Heart right ventricle (tissue), 16 donors: ENCODE measurements at regions not wholly inside any gene's neighbourhood (a gene's known extent, or its start where the extent isn't known, plus 50 kb on each side); places are given as distances from the start of the nearest gene placed in this dataset.

Source experiments
- ATAC-seq, 8 donors: fragments of 200-7000 bp; cut with Tn5 transposase; one replicate each; pipeline ENCODE4 v1.9.1; 2020; ENCODE audit warnings: mild to moderate bottlenecking in 8 of 8, moderate library complexity in 8 of 8, moderate number of reproducible peaks in 1 of 8
- DNase-seq, 2 donors: peaks; one replicate each; pipeline ENCODE4 v3.0.0-alpha.2; 2020
- H3K27ac ChIP-seq, 10 donors: fragments of 200-600 bp; sonication (generic) in 2 of 10; one replicate each; pipeline versions ENCODE4 v1.5.0 to v1.8.0; 2020 to 2022; ENCODE audit warnings: mild to moderate bottlenecking in 3 of 10
- H3K27me3 ChIP-seq, 7 donors: fragments of 200-600 bp; one replicate each; pipeline ENCODE4 v1.8.0; 2021 to 2022; ENCODE audit warnings: mild to moderate bottlenecking in 2 of 7
- H3K36me3 ChIP-seq, 9 donors: fragments of 200-600 bp; sonication (generic) in 1 of 9; one replicate each; pipeline versions ENCODE4 v1.5.0 to v1.8.0; 2020 to 2022; ENCODE audit warnings: mild to moderate bottlenecking in 2 of 9
- H3K4me1 ChIP-seq, 9 donors: fragments of 200-600 bp; sonication (generic) in 1 of 9; one replicate each; pipeline versions ENCODE4 v1.5.0 to v1.8.0; 2020 to 2022; ENCODE audit warnings: mild to moderate bottlenecking in 4 of 9
- H3K4me3 ChIP-seq, 10 donors: fragments of 200-600 bp; sonication (generic) in 2 of 10; one replicate each; pipeline versions ENCODE4 v1.5.0 to v1.8.0; 2020 to 2022; ENCODE audit warnings: mild to moderate bottlenecking in 7 of 10, moderate library complexity in 2 of 10
- H3K9me3 ChIP-seq, 11 donors: fragments of 200-600 bp in 10 of 11; sonication (generic) in 2 of 11; one replicate each; pipeline versions ENCODE4 v1.5.0 to v1.8.0; 2013 to 2022; ENCODE audit warnings: mild to moderate bottlenecking in 2 of 11, control low read depth in 1 of 11, moderate library complexity in 1 of 11
- CTCF ChIP-seq, 9 donors: fragments of 200-600 bp; sonication (generic) in 2 of 9; IDR thresholded peaks; one replicate each; pipeline versions ENCODE4 v1.5.0 to v1.8.0; 2021 to 2022; ENCODE audit warnings: antibody characterized with exemption in 9 of 9, mild to moderate bottlenecking in 5 of 9, moderate library complexity in 1 of 9
- WGBS, 2 donors: extraction: QIAGEN DNeasy Blood & Tissue Kit; methylation state at CpG; one replicate each; pipeline ENCODE4 v1.1.7; 2013; ENCODE audit warnings: inconsistent platforms in 1 of 2; 5-methylcytosine and 5-hydroxymethylcytosine counted together
- intact Hi-C, 10 donors: fragments of 100-400 bp; cut with DNase I; formaldehyde crosslinking; loops; one replicate each; pipeline versions ENCODE4 v1.11.1 to v1.14.2; 2022
- donor health status: Arrhythmogenic right ventricular cardiomyopathy.
- donor health status: ischemic (EF 13 %, LVEDD 7.1; RV severe dilation, severe dysfunction).
- donor health status: healthy with polysubstance abuse.
- donor health status: DM: no; HTN: yes; CAD: no.
- donor health status: DM: no; HTN: no; CAD: no.
- donor health status: ischemic (EF 25% LVEDD 6.9; RV normal size, moderate dysfunction).
- donor health status: ischemic (EF 25% LVEDD 5.7; RV mildly dilated, moderate dysfunction).
- donor health status: healthy.
- donor health status: DM: yes; HTN: yes; CAD: no.
- donor health status: Ischemic cardiomyopathy.
- donor health status: ischemic (EF 35%, LVEDD 5.7; RV mildly dilated, moderate dysfunction).
- donor health status: nonischemic (EF 11% LVEDD 7.7; RV severe dilation, severe dysfunction).
- donor health status: DM: yes; HTN: yes; CAD: no.
- donor health status: PGD.
- donor health status: ischemic (EF 29% LVEDD 5.4; RV normal size, mild dysfunction).
- donor health status: nonischemic (EF 23%, LVEDD 6.1; RV moderate dilation, normal function).

- DNase-seq (no peak), ATAC-seq (no peak)
- Histone ChIP-seq H3K27me3 (no peaks in the 10 kb centered on the region), H3K4me3 (no peak overlapping the region), H3K4me1 (no peaks in the 10 kb centered on the region), H3K36me3 (no peaks in the 10 kb centered on the region), H3K9me3 (peaks cover 0 to 14% (median 0%) of the 10 kb centered on the region in 11 donors), H3K27ac (no peak overlapping the region)
- intact Hi-C loops: no loop called here
- no peak for TF ChIP-seq CTCF (IDR thresholded peaks at IDR 0.05)
- 70 to 84% methylated on average over 1 of the region's 1 CpG for WGBS, 2 donors
These were observed 123.8 kb upstream of the CXCL13 start for GRCh38 chr4:77481856-77482255.

- no peak for TF ChIP-seq CTCF (IDR thresholded peaks at IDR 0.05)
- peak; percentile 69 to 98 (median 90) for ATAC-seq
- 30 to 48% methylated on average over 1 of the region's 1 CpG for WGBS, 2 donors
These were observed 116.7 kb upstream of the CXCL13 start for GRCh38 chr4:77488882-77489281.

GRCh38 chr4:77493120-77493752, 112.4 kb upstream of the CXCL13 start:
- Histone ChIP-seq H3K36me3 (no peaks in the 10 kb centered on the region), H3K4me1 (peaks cover 0 to 13% (median 4%) of the 10 kb centered on the region in 9 donors), H3K27ac (no peak overlapping the region), H3K9me3 (no peaks in the 10 kb centered on the region), H3K27me3 (no peaks in the 10 kb centered on the region), H3K4me3 (no peak overlapping the region)
- TF ChIP-seq CTCF (IDR thresholded peaks at IDR 0.05): no peak
- no peak for DNase-seq
- ATAC-seq: no peak
- WGBS, 2 donors: 86% methylated on average over 1 of the region's 1 CpG
- intact Hi-C loops: no loop called here

More at GRCh38 chr4:77488882-77489281, 116.7 kb upstream of the CXCL13 start:
- Histone ChIP-seq H3K36me3 (no peaks in the 10 kb centered on the region), H3K9me3 (no peaks in the 10 kb centered on the region), H3K4me1 (peaks cover 0 to 13% (median 4%) of the 10 kb centered on the region in 9 donors), H3K27me3 (no peaks in the 10 kb centered on the region), H3K4me3 (no peak overlapping the region), H3K27ac (peak overlapping the region in 1 of 10 donors; percentile 44)
- intact Hi-C loops: no loop called here
- DNase-seq: peak in 1 of 2 donors; percentile 6

GRCh38 chr4:77493829-77494551, 111.6 kb upstream of the CXCL13 start:
- no peak for TF ChIP-seq CTCF (IDR thresholded peaks at IDR 0.05)
- 68 to 78% methylated on average over 2 of the region's 2 CpGs for WGBS, 2 donors
- Histone ChIP-seq H3K27ac (no peak overlapping the region), H3K4me3 (no peak overlapping the region), H3K27me3 (no peaks in the 10 kb centered on the region), H3K4me1 (peaks cover 0 to 8% (median 0%) of the 10 kb centered on the region in 9 donors), H3K9me3 (no peaks in the 10 kb centered on the region), H3K36me3 (no peaks in the 10 kb centered on the region)
- intact Hi-C loops: no loop called here
- DNase-seq: no peak
- no peak for ATAC-seq
